SIG-M5 treated with dmso at 0.1 percent for 504 hours (cell line): ENCODE measurements at regions not wholly inside any gene's neighbourhood (a gene's known extent, or its start where the extent isn't known, plus 50 kb on each side); places are given as distances from the start of the nearest gene placed in this dataset.
"Not testable (repeated sequence)": the region's sequence is repeated elsewhere in the genome, so short reads cannot be mapped to it uniquely, and the experiment has no call there.

Experiments
- DNase-seq: peaks from one replicate; lab custom pipeline; 2025; ENCODE audit not compliant: unreplicated experiment; lab: John Stamatoyannopoulos, UW

DNA sequence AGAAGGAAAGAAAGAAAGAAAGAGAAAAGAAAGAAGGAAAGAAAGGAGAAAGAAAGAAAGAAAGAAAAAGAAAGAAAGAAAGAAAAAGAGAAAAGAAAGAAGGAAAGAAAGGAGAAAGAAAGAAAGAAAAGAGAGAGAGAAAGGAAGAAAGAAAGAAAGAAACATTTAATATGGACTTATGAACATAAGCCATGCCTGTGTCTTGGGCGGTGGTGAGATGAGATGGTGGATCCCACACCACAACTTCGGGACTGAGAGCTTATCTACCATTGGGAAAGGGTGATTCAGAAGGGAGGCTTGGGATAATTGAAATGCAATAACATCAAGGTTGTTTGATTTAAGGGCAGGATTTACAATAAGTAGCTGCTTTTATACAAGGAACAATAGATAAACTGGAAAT, 843.9 kb upstream of the AUTS2 start:
- no peak for DNase-seq

DNA sequence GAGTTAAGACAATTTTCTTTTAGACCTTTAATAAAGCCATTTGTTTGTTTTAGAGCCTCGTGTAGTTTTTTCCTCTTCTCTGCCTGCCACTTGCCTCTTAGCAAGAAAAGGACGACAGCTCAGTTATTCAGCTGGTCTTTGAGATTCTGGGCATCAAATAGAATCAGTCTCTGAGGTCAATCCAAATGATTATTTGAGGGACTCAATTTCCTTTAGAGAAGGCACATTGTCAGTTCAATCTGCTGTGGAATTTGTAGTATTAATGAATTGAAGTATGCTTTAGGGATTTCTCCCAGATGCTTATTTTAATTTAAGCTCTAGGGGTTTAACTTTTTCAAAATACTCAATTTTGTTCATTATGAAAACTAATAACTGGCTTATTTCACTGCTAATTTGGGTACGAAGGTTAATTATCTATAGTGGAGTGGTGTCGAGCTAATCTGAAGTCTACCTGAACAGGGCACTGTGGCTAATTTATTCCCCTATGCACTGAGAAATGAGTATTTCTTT, 841.2 kb upstream of the AUTS2 start:
- DNase-seq: no peak

DNA sequence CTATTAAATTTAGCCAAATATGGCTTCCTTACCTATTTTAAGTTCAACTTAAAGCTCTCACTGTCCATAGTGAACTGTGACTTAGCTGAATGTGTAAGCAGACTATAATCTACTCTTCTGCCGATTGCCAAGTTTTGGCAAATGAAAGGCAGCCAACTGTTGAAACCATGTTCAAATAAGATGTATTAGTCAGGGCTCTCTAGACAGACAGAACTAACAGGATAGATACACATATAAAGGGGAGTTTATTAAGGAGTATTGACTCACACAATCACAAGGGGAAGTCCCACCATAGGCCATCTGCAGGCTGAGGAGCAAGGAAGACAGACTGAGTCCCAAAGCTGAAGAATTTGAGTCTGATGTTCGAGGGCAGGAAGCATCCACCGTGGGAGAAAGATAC, 837.7 kb upstream of the AUTS2 start:
- no peak for DNase-seq

GRCh38 chr7:68767462-68767861, 830.8 kb upstream of the AUTS2 start:
- no peak for DNase-seq

GRCh38 chr7:68770649-68771048, 827.6 kb upstream of the AUTS2 start:
- DNase-seq: no peak

DNA sequence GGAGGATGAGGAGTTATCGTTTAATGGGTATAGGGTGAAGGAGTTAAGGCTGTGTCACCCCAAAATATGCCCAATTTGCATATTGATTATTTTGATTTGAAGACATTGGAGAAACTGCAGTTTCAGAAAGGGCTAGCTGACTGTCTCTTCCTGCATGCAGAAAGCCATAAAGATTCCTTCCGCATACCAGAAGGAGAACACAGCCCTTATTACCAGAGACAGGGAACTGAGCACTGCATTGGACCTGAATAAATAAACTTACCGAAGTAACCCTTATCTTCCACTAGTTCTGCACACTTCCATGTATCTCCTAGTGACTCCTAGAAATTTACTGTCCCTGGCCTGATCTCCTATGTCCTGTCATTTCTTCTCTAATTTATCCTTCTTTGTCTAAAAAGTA, 821.9 kb upstream of the AUTS2 start:
- DNase-seq: no peak

GRCh38 chr7:68783684-68784083, 814.6 kb upstream of the AUTS2 start:
- no peak for DNase-seq

GRCh38 chr7:68785036-68785435, 813.2 kb upstream of the AUTS2 start:
- no peak for DNase-seq

DNA sequence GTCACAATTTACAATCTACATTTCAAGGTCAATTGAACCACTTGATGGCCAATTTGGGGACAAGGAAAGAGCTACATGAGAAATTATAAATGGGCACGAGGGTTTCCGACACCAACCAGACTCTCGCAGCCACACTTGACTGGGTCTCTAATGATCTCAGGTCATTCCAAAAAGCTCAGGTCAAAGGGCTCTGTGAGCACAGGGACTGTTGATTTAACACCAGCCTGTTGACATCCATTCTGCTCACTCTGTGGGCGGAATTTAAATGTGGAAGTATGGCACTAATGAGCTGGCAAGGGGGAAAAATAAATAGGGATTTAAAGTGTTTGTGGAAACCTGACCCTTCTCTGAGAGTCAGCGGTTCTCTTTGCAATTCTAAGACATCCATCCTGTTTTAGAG, 810.7 kb upstream of the AUTS2 start:
- no peak for DNase-seq

- DNase-seq: not testable (repeated sequence)
Measured at GRCh38 chr7:68788529-68788928, 809.7 kb upstream of the AUTS2 start.

- DNase-seq: no peak
Measured at GRCh38 chr7:68789597-68789996, 808.7 kb upstream of the AUTS2 start.

GRCh38 chr7:68792351-68792750, 805.9 kb upstream of the AUTS2 start:
- DNase-seq: no peak

DNA sequence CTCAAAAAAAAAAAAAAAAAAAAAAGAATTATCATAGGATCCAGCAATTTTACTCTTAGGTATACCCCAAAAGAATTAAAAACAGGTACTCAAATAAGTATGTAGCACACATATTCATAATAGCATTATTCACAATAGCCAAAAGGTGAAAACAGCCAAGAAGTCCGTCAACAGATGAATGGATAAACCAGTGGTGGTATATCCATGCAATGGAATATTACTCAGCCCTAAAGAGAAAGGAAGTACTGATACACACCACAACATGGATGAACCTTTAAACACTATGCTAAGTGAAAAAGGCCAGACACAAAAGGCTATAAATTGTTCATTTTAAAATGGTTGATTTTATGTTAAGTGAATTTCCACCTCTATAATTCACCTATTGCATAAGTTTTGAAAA, 804.8 kb upstream of the AUTS2 start:
- no peak for DNase-seq

- DNase-seq: no peak
Measured at GRCh38 chr7:68800316-68800715, 798.0 kb upstream of the AUTS2 start.

DNA sequence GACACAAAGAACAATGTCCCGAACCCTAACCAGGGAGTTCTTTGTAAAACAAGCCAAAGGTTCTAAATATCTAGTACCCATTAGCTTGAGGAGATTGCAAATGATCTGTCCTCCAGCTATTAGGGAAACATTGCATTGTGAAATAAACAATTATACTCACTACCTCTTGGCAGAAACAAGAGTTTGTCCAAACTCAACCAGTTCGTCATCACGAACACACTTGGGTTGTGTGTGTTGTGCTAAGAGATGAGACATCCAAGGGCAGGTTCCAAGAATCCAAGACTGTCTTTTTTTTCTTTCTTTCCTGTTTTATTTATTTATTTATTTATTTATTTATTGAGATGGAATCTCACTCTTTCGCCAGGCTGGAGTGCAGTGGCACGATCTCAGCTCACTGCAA, 793.1 kb upstream of the AUTS2 start:
- DNase-seq: no peak

DNA sequence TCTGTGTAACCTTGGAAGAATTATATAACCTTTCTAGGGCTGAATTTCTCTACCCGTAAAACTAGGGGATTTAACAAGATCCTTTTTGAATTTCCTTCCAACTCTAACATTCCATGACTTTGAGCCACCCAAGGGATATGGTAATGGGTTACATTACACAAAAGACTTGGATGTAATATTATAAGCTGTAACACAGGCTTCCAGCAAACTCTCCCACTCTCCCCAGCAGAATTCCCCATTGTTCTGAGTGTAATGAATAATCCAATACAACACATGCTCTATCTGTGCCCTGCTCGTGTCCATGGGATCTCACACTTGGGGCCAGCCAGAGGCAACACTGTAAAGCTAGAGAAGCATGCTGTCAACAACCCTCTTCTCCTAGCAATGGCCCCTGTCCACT, 790.6 kb upstream of the AUTS2 start:
- no peak for DNase-seq

GRCh38 chr7:68813551-68814080, 784.7 kb upstream of the AUTS2 start:
- peak; percentile 14 for DNase-seq

DNA sequence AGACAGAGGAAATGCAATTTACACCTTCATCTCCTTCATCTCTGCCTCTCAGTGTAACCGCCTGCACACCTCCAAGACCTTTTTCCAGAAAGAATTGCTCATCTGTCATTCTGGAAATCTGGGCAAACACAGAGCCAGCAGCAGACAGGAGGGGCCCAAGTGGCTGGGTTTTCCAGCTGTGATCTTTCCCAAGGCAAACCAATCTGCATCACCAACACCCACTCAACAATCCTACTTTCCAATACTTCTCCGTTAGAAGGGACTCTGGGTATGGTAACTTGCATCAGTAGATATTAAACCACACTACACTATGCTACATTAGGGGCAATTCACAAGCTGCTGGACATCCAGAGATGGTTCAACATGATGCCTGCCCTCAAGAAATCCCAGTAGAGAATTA, 781.8 kb upstream of the AUTS2 start:
- DNase-seq: no peak

DNA sequence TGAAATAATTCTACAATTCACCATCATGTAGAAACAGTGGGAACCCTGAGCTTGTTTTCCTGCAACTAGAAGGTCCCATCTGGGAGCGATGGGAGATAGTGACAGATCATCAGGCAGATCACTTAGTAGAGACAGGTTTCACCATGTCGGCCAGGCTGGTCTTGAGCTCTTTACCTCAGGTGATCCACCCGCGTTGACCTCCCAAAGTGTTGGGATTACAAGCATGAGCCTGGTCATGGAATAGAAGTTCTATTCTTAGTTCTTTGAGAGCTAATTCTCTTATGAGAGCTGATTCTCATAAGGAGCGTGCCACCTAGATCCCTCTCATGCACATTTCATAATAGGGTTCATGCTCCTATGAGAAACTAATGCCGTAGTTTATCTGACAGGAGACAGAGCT, 778.0 kb upstream of the AUTS2 start:
- no peak for DNase-seq

DNA sequence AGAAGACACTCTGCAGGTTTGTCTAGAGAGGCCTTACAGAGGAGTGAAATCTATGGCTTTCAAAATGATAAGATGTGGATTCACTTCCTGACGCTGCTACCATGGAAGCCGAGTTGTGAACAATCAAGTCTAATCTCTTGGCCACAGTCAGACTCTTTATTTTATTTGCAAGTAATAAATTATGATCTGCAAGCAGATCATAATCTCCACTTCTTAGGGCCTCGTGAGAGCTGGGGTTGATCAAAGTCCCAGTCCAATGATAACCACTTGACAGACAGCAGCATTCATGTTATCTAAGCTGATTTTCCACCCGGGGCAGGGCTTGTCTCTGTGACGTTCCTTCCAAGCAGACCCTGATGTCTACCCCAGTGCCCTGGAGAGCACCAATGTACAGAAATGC, 776.4 kb upstream of the AUTS2 start:
- DNase-seq: no peak

DNA sequence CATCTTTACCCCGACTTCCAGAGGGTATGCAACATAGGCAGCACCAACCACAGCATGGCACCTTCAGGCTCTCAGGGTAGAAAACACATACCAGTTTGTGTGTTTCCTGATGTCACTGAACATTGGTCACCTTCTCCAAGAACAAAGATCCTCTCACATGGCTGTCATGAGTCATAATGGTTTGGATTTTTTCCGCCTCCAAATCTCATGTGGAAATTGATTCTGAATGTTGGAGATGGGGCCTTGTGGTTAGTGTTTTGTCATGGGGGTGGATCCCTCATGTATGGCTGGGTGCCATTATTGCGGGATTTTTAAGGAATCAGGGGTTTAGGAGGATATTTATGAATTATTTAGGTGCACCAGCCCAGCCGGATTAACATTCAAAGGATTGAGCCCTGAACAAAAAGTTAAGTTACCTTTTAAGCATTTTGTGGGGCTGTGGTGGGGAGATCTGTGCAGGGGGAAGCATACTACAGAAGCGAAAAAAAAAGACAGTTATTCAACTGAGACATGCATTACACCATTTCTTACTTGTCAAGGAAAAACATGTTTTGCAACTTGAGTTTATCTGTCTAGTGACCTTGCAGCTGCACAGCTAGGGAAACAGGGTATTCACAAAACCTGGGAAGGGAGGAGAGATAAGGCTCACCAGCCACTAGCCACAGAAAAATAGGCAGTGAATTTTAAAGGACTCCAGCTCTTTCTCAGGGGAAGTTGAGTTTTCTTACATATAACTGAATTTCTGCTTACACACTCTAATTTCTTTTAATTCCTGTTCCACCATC, 774.1 kb upstream of the AUTS2 start:
- no peak for DNase-seq

DNA sequence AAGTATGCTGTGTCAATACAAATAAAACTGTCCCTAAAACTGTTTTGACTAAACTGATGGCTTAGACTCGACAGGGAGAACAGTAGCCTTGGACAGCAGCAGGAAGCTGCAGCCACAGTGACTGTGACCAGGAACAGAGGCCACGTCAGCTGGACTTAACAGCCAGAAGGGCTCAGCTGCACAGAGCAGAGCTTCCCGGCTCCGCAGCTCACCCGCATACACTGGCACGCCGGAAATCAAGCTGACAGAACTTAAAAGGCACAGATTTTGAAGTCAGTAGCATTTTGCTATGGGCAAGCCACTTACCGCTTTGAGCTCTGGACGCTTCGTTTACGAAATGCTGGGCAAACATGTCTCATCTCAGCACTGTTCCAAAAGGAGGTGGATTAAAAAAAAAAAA, 769.7 kb upstream of the AUTS2 start:
- DNase-seq: no peak

- no peak for DNase-seq
Measured at GRCh38 chr7:68833422-68833821, 764.9 kb upstream of the AUTS2 start.
